ENCODE measurements at regions not wholly inside any gene's neighbourhood (a gene's known extent, or its start where the extent isn't known, plus 50 kb on each side); places are given as distances from the start of the nearest gene placed in this dataset.
"Not testable (repeated sequence)": the region's sequence is repeated elsewhere in the genome, so short reads cannot be mapped to it uniquely, and the experiment has no call there.

GRCh38 chr11:54927704-54928103 lies 221.1 kb downstream of the OR4A5 start:
- no peak for DNase-seq (ENCODE audit: low spot score)
- ATAC-seq = no peak

GRCh38 chr11:54930930-54931329 lies 224.3 kb downstream of the OR4A5 start:
- DNase-seq (ENCODE audit: low spot score) = no peak

DNA sequence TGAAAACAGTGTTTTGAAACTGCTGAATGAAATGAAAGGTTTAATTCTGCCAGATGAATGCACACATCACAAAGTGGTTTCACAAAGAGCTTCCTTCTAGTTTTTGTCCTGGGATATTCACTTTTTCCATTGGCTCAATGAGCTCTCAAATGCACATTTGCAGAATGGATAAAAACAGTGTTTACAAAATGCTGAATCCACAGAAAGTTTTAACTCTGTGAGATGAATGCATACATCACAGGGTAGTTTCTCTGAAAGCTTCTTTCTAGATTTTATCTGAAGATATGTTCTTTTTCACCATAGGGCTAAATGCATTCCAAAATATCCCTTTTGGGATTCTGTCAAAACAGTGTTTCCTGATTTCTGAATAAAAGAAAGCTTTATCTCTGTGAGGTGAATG lies 237.6 kb downstream of the OR4A5 start:
- DNase-seq (ENCODE audit: low spot score) = no peak
- no peak for ATAC-seq

More at GRCh38 chr11:54930930-54931329, 224.3 kb downstream of the OR4A5 start:
- no peak for ATAC-seq

GRCh38 chr11:54946424-54946823 lies 239.8 kb downstream of the OR4A5 start:
- no peak for DNase-seq (ENCODE audit: low spot score)
- no peak for ATAC-seq

GRCh38 chr11:54947175-54947574 lies 240.5 kb downstream of the OR4A5 start:
- DNase-seq (ENCODE audit: low spot score) = not testable (repeated sequence)

DNA sequence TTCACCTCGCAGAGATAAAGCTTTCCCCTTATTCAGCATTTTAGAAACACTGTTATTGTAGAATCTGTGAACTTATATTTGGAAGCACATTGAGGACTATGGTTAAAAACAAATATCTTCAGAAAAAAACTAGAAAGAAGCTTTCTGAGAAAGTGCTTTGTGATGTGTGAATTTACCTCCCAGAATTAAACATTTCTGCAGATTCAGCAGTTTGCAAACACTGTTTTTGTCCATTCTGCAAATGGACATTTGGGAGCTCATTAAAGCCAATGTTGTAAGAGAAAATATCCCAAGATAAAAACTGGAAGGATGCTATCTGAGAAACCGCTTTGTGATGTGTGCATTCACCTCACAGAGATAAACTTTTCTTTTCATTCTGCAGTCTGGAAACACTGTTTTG lies 272.7 kb downstream of the OR4A5 start:
- DNase-seq (ENCODE audit: low spot score) (no peak), ATAC-seq (no peak)

More at GRCh38 chr11:54947175-54947574, 240.5 kb downstream of the OR4A5 start:
- not testable (repeated sequence) for ATAC-seq

- no peak for ATAC-seq
- DNase-seq (ENCODE audit: low spot score) = no peak
These were observed 276.2 kb upstream of the TRIM48 start for GRCh38 chr11:54985731-54986130.

GRCh38 chr11:55028837-55029236 lies 233.1 kb upstream of the TRIM48 start:
- not testable (repeated sequence) for DNase-seq (ENCODE audit: low spot score); ATAC-seq

GRCh38 chr11:55054723-55055122 lies 207.2 kb upstream of the TRIM48 start:
- ATAC-seq = no peak
- no peak for DNase-seq (ENCODE audit: low spot score)

GRCh38 chr11:55084588-55084987 lies 177.4 kb upstream of the TRIM48 start:
- ATAC-seq = not testable (repeated sequence)
- peak; percentile 33 for DNase-seq (ENCODE audit: low spot score)

- DNase-seq (ENCODE audit: low spot score) = no peak
- ATAC-seq = no peak
These were observed 155.6 kb upstream of the TRIM48 start for GRCh38 chr11:55106391-55106790.

All from left lobe of liver (tissue), 2 donors.